ENCODE measurements at regions not wholly inside any gene's neighbourhood (a gene's known extent, or its start where the extent isn't known, plus 50 kb on each side); places are given as distances from the start of the nearest gene placed in this dataset.

- no TSS peak for BruUV-seq (replicated peaks)
- Histone ChIP-seq H3K27me3 (ENCODE audit: control insufficient read depth, insufficient read depth, low read length) (no peaks in the 10 kb centered on the region), H3K4me1 (ENCODE audit: control insufficient read depth, insufficient read depth, low read length) (no peaks in the 10 kb centered on the region), H3K27ac (ENCODE audit: low read length) (no peak overlapping the region), H3K9me3 (ENCODE audit: control insufficient read depth, insufficient read depth, low read depth, low read length) (no peaks in the 10 kb centered on the region), H3K4me3 (ENCODE audit: low read depth in 2 of 2, low read length in 2 of 2) (no peak overlapping the region), H3K36me3 (ENCODE audit: control insufficient read depth, insufficient read depth, low read length) (no peaks in the 10 kb centered on the region)
- DNase-seq (ENCODE audit: low read depth, low spot score) (no peak), ATAC-seq (no peak)
- intact Hi-C loops (cut with micrococcal nuclease; ENCODE audit: unreplicated experiment) = no loop called here
- POLR2A ChIA-PET = no interaction called here
- TF ChIP-seq POLR2AphosphoS5 (IDR thresholded peaks at IDR 0.05; ENCODE audit: low read depth, low read length) (no peak), CTCF (IDR thresholded peaks at IDR 0.05) (no peak), SIN3A (IDR thresholded peaks at IDR 0.05; ENCODE audit: borderline replicate concordance, insufficient read depth, low read depth, low read length) (no peak), REST (IDR thresholded peaks at IDR 0.05; ENCODE audit: insufficient read depth in 1 of 2, low read depth in 2 of 2, low read length in 1 of 2) (no peak), TCF7L2 (IDR thresholded peaks at IDR 0.05; ENCODE audit: low read depth, low read length) (no peak)
- CTCF ChIA-PET = no interaction called here
- in situ Hi-C loops (cut with HindIII; ENCODE audit: low pct_unique_long_range_greater_than_20kb, low sequenced_read_pairs) = no loop called here
Measured at GRCh38 chr11:80163441-80163840, 722.6 kb upstream of the TENM4 start.

- DNase-seq (ENCODE audit: low read depth, low spot score) = no peak
- intact Hi-C loops (cut with micrococcal nuclease; ENCODE audit: unreplicated experiment) = no loop called here
- in situ Hi-C loops (cut with HindIII; ENCODE audit: low pct_unique_long_range_greater_than_20kb, low sequenced_read_pairs) = no loop called here
Measured at GRCh38 chr11:80163011-80163410, 722.2 kb upstream of the TENM4 start.

GRCh38 chr11:80162387-80162786 is 721.6 kb upstream of the TENM4 start:
- intact Hi-C loops (cut with micrococcal nuclease; ENCODE audit: unreplicated experiment) = no loop called here

More at GRCh38 chr11:80163011-80163410, 722.2 kb upstream of the TENM4 start:
- POLR2A ChIA-PET = no interaction called here
- no peaks in the 10 kb centered on the region for H3K36me3 ChIP-seq (ENCODE audit: control insufficient read depth, insufficient read depth, low read length)
- ATAC-seq = no peak
- H3K9me3 ChIP-seq (ENCODE audit: control insufficient read depth, insufficient read depth, low read depth, low read length) = no peaks in the 10 kb centered on the region
- H3K4me3 ChIP-seq (ENCODE audit: low read depth in 2 of 2, low read length in 2 of 2) = no peak overlapping the region
- no peaks in the 10 kb centered on the region for H3K27me3 ChIP-seq (ENCODE audit: control insufficient read depth, insufficient read depth, low read length)
- H3K27ac ChIP-seq (ENCODE audit: low read length) = no peak overlapping the region
- CTCF ChIA-PET = no interaction called here
- H3K4me1 ChIP-seq (ENCODE audit: control insufficient read depth, insufficient read depth, low read length) = no peaks in the 10 kb centered on the region
- no TSS peak for BruUV-seq (replicated peaks)
- TF ChIP-seq SIN3A (IDR thresholded peaks at IDR 0.05; ENCODE audit: borderline replicate concordance, insufficient read depth, low read depth, low read length) = no peak

More at GRCh38 chr11:80162387-80162786, 721.6 kb upstream of the TENM4 start:
- no peaks in the 10 kb centered on the region for H3K36me3 ChIP-seq (ENCODE audit: control insufficient read depth, insufficient read depth, low read length)
- H3K27ac ChIP-seq (ENCODE audit: low read length) = no peak overlapping the region
- DNase-seq (ENCODE audit: low read depth, low spot score) (no peak), ATAC-seq (no peak)
- ChIA-PET CTCF (no interaction called here), POLR2A (no interaction called here)
- no peaks in the 10 kb centered on the region for H3K27me3 ChIP-seq (ENCODE audit: control insufficient read depth, insufficient read depth, low read length)
- H3K4me3 ChIP-seq (ENCODE audit: low read depth in 2 of 2, low read length in 2 of 2) = no peak overlapping the region
- H3K9me3 ChIP-seq (ENCODE audit: control insufficient read depth, insufficient read depth, low read depth, low read length) = no peaks in the 10 kb centered on the region
- no peaks in the 10 kb centered on the region for H3K4me1 ChIP-seq (ENCODE audit: control insufficient read depth, insufficient read depth, low read length)
- no TSS peak for BruUV-seq (replicated peaks)
- in situ Hi-C loops (cut with HindIII; ENCODE audit: low pct_unique_long_range_greater_than_20kb, low sequenced_read_pairs) = no loop called here
- TF ChIP-seq TCF7L2 (IDR thresholded peaks at IDR 0.05; ENCODE audit: low read depth, low read length) (no peak), POLR2AphosphoS5 (IDR thresholded peaks at IDR 0.05; ENCODE audit: low read depth, low read length) (no peak), REST (IDR thresholded peaks at IDR 0.05; ENCODE audit: insufficient read depth in 1 of 2, low read depth in 2 of 2, low read length in 1 of 2) (no peak), CTCF (IDR thresholded peaks at IDR 0.05) (no peak), SIN3A (IDR thresholded peaks at IDR 0.05; ENCODE audit: borderline replicate concordance, insufficient read depth, low read depth, low read length) (no peak)

All from Panc1 (cell line).